NCI-H2196 (cell line): ENCODE measurements at regions not wholly inside any gene's neighbourhood (a gene's known extent, or its start where the extent isn't known, plus 50 kb on each side); places are given as distances from the start of the nearest gene placed in this dataset.

Source experiments
- DNase-seq: peaks from one replicate; lab custom pipeline; 2025; ENCODE audit not compliant: unreplicated experiment; lab: John Stamatoyannopoulos, UW

DNA sequence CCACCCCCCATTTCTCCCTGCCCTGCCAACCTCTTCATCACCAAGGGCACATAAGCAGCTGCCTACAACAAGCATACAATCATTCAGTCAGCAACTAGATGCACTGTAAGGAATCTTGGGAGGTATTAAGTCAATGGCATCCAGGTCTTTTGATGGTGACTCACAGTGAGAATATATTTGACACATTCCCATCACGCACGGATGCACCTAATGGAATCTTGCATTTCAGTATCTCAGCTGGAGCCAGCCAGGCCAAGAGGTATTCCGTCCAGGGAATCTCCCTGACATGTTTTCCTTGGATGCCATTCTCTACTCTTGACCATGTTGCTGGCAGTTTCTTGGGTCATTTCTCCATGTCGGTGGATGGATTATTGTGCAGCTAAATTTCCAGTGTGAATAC lies 73.9 kb upstream of the CAPRIN2 start:
- DNase-seq, result no peak

GRCh38 chr12:30827101-30828066 lies 72.6 kb upstream of the CAPRIN2 start:
- DNase-seq, result no peak

GRCh38 chr12:30826276-30826675 lies 71.5 kb upstream of the CAPRIN2 start:
- no peak for DNase-seq

DNA sequence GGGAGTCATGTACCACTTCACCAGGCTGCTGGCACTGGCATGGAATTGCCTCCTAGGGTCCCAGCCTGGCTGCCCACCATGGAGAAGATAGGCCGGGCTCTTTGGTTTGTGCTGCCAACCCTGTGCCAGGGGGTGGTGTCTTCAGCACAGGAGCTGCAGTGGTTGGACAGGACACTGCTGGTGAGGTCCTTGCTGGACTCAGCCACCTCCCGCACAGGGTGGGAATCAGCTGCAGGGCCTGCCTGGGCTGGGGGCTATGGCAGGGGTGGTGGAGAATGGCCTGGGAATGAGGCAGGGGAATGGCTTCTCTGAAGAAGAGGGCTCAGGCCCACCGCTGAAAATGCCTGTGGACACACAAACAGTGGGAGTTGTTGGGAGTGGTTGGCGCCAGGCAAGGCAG lies 70.6 kb upstream of the CAPRIN2 start:
- no peak for DNase-seq

GRCh38 chr12:30824311-30824710 lies 69.6 kb upstream of the CAPRIN2 start:
- DNase-seq, result no peak

GRCh38 chr12:30823764-30824163 lies 69.0 kb upstream of the CAPRIN2 start:
- DNase-seq, result no peak

DNA sequence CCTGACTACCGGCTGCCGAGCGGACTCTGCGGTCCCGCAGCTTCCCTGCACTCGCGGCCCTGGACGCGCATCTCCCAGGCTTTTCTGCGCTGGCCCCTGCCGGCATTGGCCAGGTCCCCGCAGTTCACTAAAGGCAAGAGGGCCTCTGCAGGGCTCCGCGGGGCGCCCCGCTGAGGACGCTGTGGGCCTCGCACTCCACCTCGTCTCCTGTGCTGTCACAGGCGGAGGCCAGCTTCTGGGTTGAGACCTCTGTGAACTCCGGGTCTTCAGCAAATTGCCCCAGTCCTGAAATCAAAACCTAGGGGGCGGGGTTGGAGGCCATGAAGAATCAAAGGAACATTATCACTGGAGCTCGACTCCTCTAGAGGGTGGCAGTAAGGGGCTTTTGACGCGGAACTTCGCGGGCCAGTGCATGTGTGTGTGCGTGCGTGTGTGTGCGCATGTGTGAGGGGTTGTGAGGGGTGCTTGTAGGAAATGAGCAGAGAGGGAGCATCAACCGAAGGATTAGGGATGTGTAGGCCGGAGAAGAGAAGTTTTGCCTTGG lies 68.5 kb upstream of the CAPRIN2 start:
- no peak for DNase-seq

GRCh38 chr12:30822385-30823155 lies 67.8 kb upstream of the CAPRIN2 start:
- DNase-seq, result peak; percentile 37

DNA sequence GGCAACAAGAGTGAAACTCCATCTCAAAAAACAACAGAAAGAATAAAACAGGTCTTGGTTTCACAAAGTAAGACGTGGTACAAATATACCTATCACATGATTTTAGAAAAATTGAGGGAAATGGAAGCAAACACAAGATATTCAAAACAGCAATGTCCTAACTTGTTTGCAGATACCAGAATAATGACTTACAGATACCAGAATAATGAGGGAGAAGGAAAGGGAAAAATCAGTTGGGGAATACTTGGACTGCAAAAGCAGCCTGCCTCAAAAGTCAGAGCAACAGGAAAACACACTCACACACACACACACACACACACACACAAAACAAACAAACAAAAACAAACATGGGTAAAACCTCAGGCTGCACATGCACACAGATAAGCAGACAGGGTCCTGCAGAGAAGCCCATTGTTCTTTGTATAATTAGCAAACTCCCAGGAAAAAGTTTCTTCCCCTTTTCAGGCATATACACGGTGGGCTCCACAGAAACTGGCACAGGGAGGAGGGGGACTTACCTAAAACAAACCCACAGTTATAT lies 65.7 kb upstream of the CAPRIN2 start:
- no peak for DNase-seq

- no peak for DNase-seq
These were observed 63.8 kb upstream of the CAPRIN2 start for GRCh38 chr12:30818562-30818961.

DNA sequence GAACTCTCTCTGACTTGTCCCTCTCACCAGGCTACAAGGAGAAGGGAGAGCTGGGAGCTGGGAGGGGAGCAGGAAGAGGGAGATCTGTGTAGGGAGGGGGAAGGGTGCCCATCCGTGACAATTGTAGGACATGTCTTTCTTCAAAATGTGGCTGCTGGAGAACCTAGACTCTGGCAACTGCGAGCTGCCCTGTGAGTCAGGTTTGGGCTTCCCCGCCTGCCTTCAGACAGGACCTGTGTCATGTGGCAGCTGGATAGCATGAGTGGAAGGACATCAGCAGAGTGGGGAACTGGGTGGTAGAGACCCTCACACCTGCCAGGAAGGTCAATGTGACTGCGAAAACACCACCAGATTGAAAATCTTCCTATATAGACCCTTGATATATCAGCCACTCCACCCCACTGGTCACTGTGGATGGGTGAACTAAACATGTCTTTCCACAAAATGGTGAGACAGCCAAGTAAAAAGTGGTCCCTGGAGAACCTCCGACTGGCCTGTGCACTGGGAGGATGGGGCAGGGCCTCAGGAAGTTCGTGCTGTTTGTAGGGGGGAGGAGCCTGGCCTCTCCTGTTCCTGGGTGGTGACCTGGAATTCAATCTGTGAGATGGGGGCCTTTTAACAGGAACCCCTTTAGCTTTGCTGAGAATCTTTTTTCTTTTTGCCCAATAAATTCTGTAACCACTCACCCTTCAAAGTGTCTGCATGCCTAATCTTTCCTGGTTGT lies 62.2 kb upstream of the CAPRIN2 start:
- no peak for DNase-seq

DNA sequence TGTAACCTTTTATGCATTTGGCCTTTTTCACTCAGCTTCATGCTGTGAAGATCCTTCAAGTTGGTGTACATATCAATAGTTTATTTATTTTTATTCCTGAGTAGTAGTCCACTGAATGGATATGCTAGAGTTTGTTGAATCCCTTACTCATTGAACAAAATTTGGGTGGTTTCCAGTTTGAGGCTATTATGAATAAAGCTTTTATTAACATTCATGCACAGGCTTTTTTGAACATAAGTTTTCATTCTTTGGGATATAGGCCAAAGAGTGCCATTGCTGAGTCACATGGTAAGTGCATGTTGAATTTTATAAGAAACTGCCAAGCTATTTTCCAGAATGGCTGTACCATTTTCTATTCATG lies 59.5 kb upstream of the CAPRIN2 start:
- DNase-seq, result no peak

DNA sequence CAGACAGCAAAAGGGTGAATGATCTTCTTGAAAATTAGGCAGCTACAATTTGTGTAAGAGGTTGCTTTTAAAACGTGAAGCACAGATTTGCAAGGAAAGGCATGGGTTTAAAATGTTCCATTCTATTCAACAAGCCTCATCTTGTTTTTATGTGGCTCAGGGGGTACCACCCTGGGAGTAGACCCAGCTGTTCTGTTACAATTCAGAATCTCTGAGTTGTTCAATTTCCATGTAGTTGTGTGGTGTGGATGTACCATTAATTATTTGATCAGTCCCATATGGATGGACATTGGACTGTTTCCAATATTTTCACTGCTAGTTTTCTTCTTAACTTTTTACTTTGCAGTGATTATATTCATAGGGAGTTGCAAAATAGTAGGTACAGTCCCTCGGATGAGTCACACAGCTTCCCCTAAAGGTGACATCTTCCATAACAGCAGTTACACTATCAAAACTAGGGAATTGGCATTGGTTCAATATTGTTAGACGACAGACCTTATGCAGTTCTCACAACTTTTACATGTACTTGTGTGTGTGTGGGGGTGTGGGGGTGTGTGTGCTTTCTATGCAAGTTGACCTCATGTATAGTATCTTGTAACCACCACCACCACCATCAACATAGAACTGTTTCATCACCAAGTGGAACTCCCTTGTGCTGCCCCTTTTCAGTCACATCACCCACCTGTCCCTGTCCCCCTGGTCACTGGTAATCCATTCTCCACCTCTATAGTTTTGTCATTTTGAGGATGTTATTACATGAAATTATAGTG lies 59.0 kb upstream of the CAPRIN2 start:
- DNase-seq, result no peak

DNA sequence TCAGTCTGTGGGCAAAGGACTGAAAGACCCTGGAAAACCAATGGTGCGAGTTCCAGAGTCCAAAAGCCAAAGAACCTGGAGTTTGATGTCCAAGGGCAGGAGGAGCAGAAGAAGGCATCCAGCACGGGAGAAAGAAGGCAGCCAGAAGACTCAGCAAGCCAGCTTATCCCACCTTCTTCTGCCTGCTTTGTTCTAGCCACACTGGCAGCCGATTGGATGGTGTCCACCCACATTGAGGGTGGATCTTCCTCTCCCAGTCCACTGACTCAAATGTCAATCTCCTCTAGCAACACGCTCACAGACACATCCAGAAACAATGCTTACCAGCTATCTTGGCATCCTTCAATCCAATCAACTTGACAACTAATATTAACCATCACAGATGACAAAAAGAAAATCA lies 57.2 kb upstream of the CAPRIN2 start:
- no peak for DNase-seq

GRCh38 chr12:30810918-30811317 lies 56.2 kb upstream of the CAPRIN2 start:
- no peak for DNase-seq

DNA sequence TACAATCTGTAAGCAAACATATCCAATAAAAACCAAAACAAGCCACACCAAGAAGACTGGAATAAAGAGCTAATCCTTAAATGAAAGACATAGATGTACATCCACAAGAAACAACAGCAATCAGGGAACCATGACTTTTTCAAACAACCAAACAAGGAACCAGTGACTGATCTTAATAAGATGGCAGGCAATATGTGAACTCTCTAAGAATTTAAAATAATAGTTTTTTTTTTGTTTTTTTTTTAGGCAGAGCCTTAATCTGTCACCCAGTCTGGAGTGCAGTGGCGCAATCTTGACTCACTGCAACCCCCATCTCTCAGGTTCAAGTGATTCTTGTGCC lies 52.9 kb upstream of the CAPRIN2 start:
- no peak for DNase-seq

- peak; percentile 68 for DNase-seq
These were observed 52.4 kb upstream of the CAPRIN2 start for GRCh38 chr12:30806989-30807694.

DNA sequence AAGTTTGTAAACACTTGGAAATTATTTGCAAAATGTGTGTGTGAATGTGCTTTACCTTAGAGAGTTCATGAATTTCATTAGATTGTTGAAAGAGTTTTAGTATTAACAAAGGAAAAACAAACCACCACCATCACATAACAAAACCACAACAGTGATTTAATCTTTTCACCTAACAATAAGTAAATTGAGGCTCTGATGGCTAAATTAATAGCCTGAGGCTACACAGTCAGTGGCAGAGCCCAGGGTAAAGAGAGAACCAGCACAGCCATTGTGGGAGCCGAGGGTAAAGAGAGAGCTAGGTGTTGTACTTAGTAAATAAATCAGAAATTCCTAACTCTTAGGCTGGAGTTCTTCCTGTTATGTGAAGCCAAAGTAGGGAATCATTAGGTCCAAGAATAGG lies 51.2 kb upstream of the CAPRIN2 start:
- no peak for DNase-seq
